Fibroblast of mammary gland (primary cell): ENCODE measurements at regions not wholly inside any gene's neighbourhood (a gene's known extent, or its start where the extent isn't known, plus 50 kb on each side); places are given as distances from the start of the nearest gene placed in this dataset.

Experiments
- DNase-seq: peaks from one replicate; pipeline ENCODE4 v3.0.0-alpha.2; 2010; ENCODE audit warnings: low read depth
- H3K4me3 ChIP-seq: 2 replicates; pipeline ENCODE4 v1.5.1; 2011; ENCODE audit warnings: low read depth, mild to moderate bottlenecking, low read length, moderate library complexity; ENCODE audit not compliant: control insufficient read depth
- CTCF ChIP-seq: conservative IDR thresholded peaks from 2 replicates; pipeline ENCODE4 v1.5.1; 2011; ENCODE audit warnings: low read depth, low read length, inconsistent platforms; ENCODE audit not compliant: control insufficient read depth, insufficient read depth

GRCh38 chr13:22707946-22708345 lies 472.8 kb upstream of the SGCG start:
- TF ChIP-seq CTCF = no peak
- no peak for DNase-seq
- H3K4me3 ChIP-seq = no peak overlapping the region

GRCh38 chr13:22717036-22717435 lies 463.7 kb upstream of the SGCG start:
- TF ChIP-seq CTCF = no peak
- no peak for DNase-seq
- H3K4me3 ChIP-seq = no peak overlapping the region

- TF ChIP-seq CTCF = no peak
- no peak for DNase-seq
These were observed 454.1 kb upstream of the SGCG start for GRCh38 chr13:22726726-22727125.

GRCh38 chr13:22735011-22735995 lies 445.5 kb upstream of the SGCG start:
- no peak for DNase-seq
- H3K4me3 ChIP-seq = no peak overlapping the region
- TF ChIP-seq CTCF = no peak

More at GRCh38 chr13:22726726-22727125, 454.1 kb upstream of the SGCG start:
- no peak overlapping the region for H3K4me3 ChIP-seq

GRCh38 chr13:22736084-22736767 lies 444.6 kb upstream of the SGCG start:
- no peak for DNase-seq
- H3K4me3 ChIP-seq = no peak overlapping the region
- TF ChIP-seq CTCF = no peak

GRCh38 chr13:22736768-22737092 lies 444.0 kb upstream of the SGCG start:
- H3K4me3 ChIP-seq = no peak overlapping the region
- DNase-seq = no peak
- no peak for TF ChIP-seq CTCF
